HCT116 (cell line): ENCODE measurements at regions not wholly inside any gene's neighbourhood (a gene's known extent, or its start where the extent isn't known, plus 50 kb on each side); places are given as distances from the start of the nearest gene placed in this dataset.

Experiments used
- ATAC-seq: fragments of 200-7000 bp; cut with Tn5 transposase; 2 replicates; pipeline ENCODE4 v1.9.1; 2020; ENCODE audit warnings: mild to moderate bottlenecking, moderate library complexity
- BruUV-seq: library from RNA; stranded (reverse); fragments of 400-500 nt; replicated peaks from 2 replicates; lab custom pipeline; 2021; lab: Mats Ljungman, UMichigan
- CTCF ChIA-PET: fragments of 300-600 bp; sonication (Branson Sonifier 250); formaldehyde crosslinking; loops from one replicate; lab custom pipeline; 2021; ENCODE audit warnings: antibody characterized with exemption; lab: Charles Lee
- POLR2A ChIA-PET: fragments of 300-600, 350-600 bp; sonication (Branson Sonifier 250); formaldehyde crosslinking; loops from one replicate; lab custom pipeline; 2021; ENCODE audit warnings: antibody characterized with exemption; lab: Charles Lee
- RAD21 ChIA-PET, 2 experiments: fragments of 300-600 bp; sonication (Branson Sonifier 250); formaldehyde crosslinking; loops; one replicate each; lab custom pipeline; 2023; ENCODE audit warnings: low total read pairs in 2 of 2; ENCODE audit not compliant: uncharacterized antibody in 2 of 2, unreplicated experiment in 2 of 2, low non-redundant PET in 1 of 2; lab: Charles Lee
- DNase-seq: peaks from one replicate; pipeline ENCODE4 v3.0.0-alpha.2; 2010; ENCODE audit warnings: low read depth, low spot score
- H2AFZ ChIP-seq: fragments of 200-600 bp; shearing (Covaris generic), sonication (generic); 2 replicates; pipeline ENCODE4 v1.6.1; 2017; ENCODE audit warnings: low read depth, mixed run types, mixed read lengths, antibody characterized with exemption, low read length; ENCODE audit not compliant: poor library complexity, severe bottlenecking
- H3K27ac ChIP-seq: 2 replicates; pipeline ENCODE4 v1.5.1; 2012; ENCODE audit warnings: low read depth, low read length
- H3K27me3 ChIP-seq: fragments of 200-600 bp; sonication (generic); 2 replicates; pipeline ENCODE4 v1.6.1; 2016; ENCODE audit warnings: mixed run types, low read length, mixed read lengths; ENCODE audit not compliant: insufficient read depth
- H3K36me3 ChIP-seq, 2 experiments: fragments of 200-500 bp in 1 of 2; fragments of 200-600 bp in 1 of 2; sonication (Bioruptor generic) in 1 of 2; sonication (generic) in 1 of 2; 2 replicates each; pipeline versions ENCODE4 v1.5.1 to v1.6.1; 2014 to 2016; ENCODE audit warnings: low read length in 2 of 2, inconsistent platforms in 1 of 2, mixed read lengths in 1 of 2, mixed run types in 1 of 2; ENCODE audit not compliant: insufficient read depth in 2 of 2, control insufficient read depth in 1 of 2
- H3K4me1 ChIP-seq, 2 experiments: fragments of 200-600 bp in 1 of 2; sonication (generic) in 1 of 2; 2 replicates each; pipeline versions ENCODE4 v1.5.1 to v1.6.1; 2012 to 2017; ENCODE audit warnings: low read length in 2 of 2, inconsistent platforms in 1 of 2, mild to moderate bottlenecking in 1 of 2, mixed read lengths in 1 of 2, mixed run types in 1 of 2, moderate library complexity in 1 of 2; ENCODE audit not compliant: insufficient read depth in 2 of 2, control insufficient read depth in 1 of 2
- H3K4me2 ChIP-seq: fragments of 200-600 bp; sonication (generic); 2 replicates; pipeline ENCODE4 v1.6.1; 2017; ENCODE audit warnings: mixed run types, low read length, mixed read lengths
- H3K4me3 ChIP-seq, 2 experiments: fragments of 200-600 bp in 1 of 2; sonication (generic) in 1 of 2; replicated peaks in 1 of 2; 2 replicates each; pipeline ENCODE4 v1.5.1; 2011 to 2016; ENCODE audit warnings: low read length in 2 of 2, control low read depth in 1 of 2, low read depth in 1 of 2, mild to moderate bottlenecking in 1 of 2, mixed read lengths in 1 of 2, mixed run types in 1 of 2
- H3K79me2 ChIP-seq: fragments of 200-600 bp; sonication (generic); 2 replicates; pipeline ENCODE4 v1.6.1; 2017; ENCODE audit warnings: mild to moderate bottlenecking, mixed run types, low read length, moderate library complexity, mixed read lengths; ENCODE audit not compliant: insufficient read depth
- H3K9ac ChIP-seq: fragments of 200-600 bp; sonication (generic); 2 replicates; pipeline ENCODE4 v1.6.1; 2016; ENCODE audit warnings: low read length, mixed read lengths
- H3K9me2 ChIP-seq: fragments of 200-600 bp; sonication (generic), shearing (Covaris generic); 2 replicates; pipeline ENCODE4 v1.6.1; 2017; ENCODE audit warnings: mixed run types, mild to moderate bottlenecking, moderate library complexity; ENCODE audit not compliant: insufficient read depth
- H3K9me3 ChIP-seq, 2 experiments: fragments of 200-500 bp in 1 of 2; fragments of 200-600 bp in 1 of 2; sonication (Bioruptor generic) in 1 of 2; sonication (generic) in 1 of 2; 2 replicates each; pipeline ENCODE4 v1.6.1; 2014 to 2017; ENCODE audit warnings: low read length in 2 of 2, mixed read lengths in 2 of 2, inconsistent platforms in 1 of 2, low read depth in 1 of 2, mild to moderate bottlenecking in 1 of 2, mixed run types in 1 of 2, moderate library complexity in 1 of 2; ENCODE audit not compliant: control insufficient read depth in 1 of 2, insufficient read depth in 1 of 2
- H4K20me1 ChIP-seq: fragments of 200-600 bp; sonication (generic), shearing (Covaris generic); 2 replicates; pipeline ENCODE4 v1.6.1; 2017; ENCODE audit warnings: mixed run types, mild to moderate bottlenecking, moderate library complexity; ENCODE audit not compliant: insufficient read depth
- ZFX ChIP-seq: fragments of 450-650 bp; IDR thresholded peaks from 2 replicates; pipeline ENCODE4 v1.6.1; 2017
- ZNF274 ChIP-seq: fragments of 200-500 bp; sonication (Bioruptor generic); IDR thresholded peaks from 2 replicates; pipeline ENCODE4 v1.6.1; 2014; ENCODE audit warnings: mild to moderate bottlenecking, low read depth, low read length, inconsistent platforms
- intact Hi-C: fragments of 100-400 bp; cut with micrococcal nuclease; formaldehyde crosslinking; loops from 2 replicates; pipeline ENCODE4 v1.10.0; 2022

- CTCF ChIA-PET = no interaction called here
- no peak for ATAC-seq
These were observed 50.0 kb upstream of the SOD3 start for GRCh38 chr4:24745172-24745895.

More at GRCh38 chr4:24745172-24745895, 50.0 kb upstream of the SOD3 start:
- POLR2A ChIA-PET = no interaction called here
- no peak for TF ChIP-seq ZFX
- no peak for TF ChIP-seq ZNF274
- TF ChIP-seq, all 23 proteins: peak for 0
- no peaks in the 10 kb centered on the region for H3K4me1 ChIP-seq
- no peak overlapping the region for H3K4me3 ChIP-seq
- no peak overlapping the region for H3K9ac ChIP-seq
- intact Hi-C loops = no loop called here
- H3K9me3 ChIP-seq = no peaks in the 10 kb centered on the region
- no TSS peak for BruUV-seq
- no peaks in the 10 kb centered on the region for H3K9me2 ChIP-seq
- RAD21 ChIA-PET = no interaction called here
- H4K20me1 ChIP-seq = no peaks in the 10 kb centered on the region
- no peak overlapping the region for H2AFZ ChIP-seq
- no peaks in the 10 kb centered on the region for H3K27me3 ChIP-seq
- no peaks in the 10 kb centered on the region for H3K36me3 ChIP-seq
- H3K4me2 ChIP-seq = no peak overlapping the region
- DNase-seq = no peak
- H3K27ac ChIP-seq = no peak overlapping the region
- no peaks in the 10 kb centered on the region for H3K79me2 ChIP-seq
